HL-60 (cell line): ENCODE measurements at regions not wholly inside any gene's neighbourhood (a gene's known extent, or its start where the extent isn't known, plus 50 kb on each side); places are given as distances from the start of the nearest gene placed in this dataset.

ENCODE experiments used
- DNase-seq, 2 experiments: peaks; one replicate each; pipeline ENCODE4 v3.0.0-alpha.2; 2010 to 2020; ENCODE audit warnings: low read depth in 1 of 2, low spot score in 1 of 2
- H3K27ac ChIP-seq: fragments of 250-450 bp; sonication (Bioruptor Pico); replicated peaks from 2 replicates; pipeline ENCODE4 v1.5.1; 2020; ENCODE audit warnings: mild to moderate bottlenecking, moderate library complexity
- H3K27me3 ChIP-seq: fragments of 250-450 bp; sonication (Bioruptor Pico); 2 replicates; pipeline ENCODE4 v1.5.1; 2021; ENCODE audit warnings: mild to moderate bottlenecking, moderate library complexity; ENCODE audit not compliant: insufficient read depth, poor library complexity, severe bottlenecking
- H3K4me3 ChIP-seq: replicated peaks from 2 replicates; pipeline ENCODE4 v1.5.1; 2011; ENCODE audit warnings: mild to moderate bottlenecking, control low read depth, low read length; ENCODE audit not compliant: insufficient read depth
- CTCF ChIP-seq: IDR thresholded peaks from one replicate; pipeline ENCODE4 v1.5.1; 2011; ENCODE audit warnings: low read length, control low read depth, inconsistent platforms; ENCODE audit not compliant: insufficient read depth
- GABPA ChIP-seq: IDR thresholded peaks from 2 replicates; pipeline ENCODE4 v1.6.1; 2012; ENCODE audit warnings: low read depth
- POLR2AphosphoS5 ChIP-seq: IDR thresholded peaks from 2 replicates; pipeline ENCODE4 v1.6.1; 2012; ENCODE audit warnings: low read depth
- REST ChIP-seq: IDR thresholded peaks from 2 replicates; pipeline ENCODE4 v1.6.1; 2012; ENCODE audit warnings: low read depth; ENCODE audit not compliant: insufficient replicate concordance
- SPI1 ChIP-seq: IDR thresholded peaks from 2 replicates; pipeline ENCODE4 v1.6.1; 2012; ENCODE audit warnings: low read depth, mild to moderate bottlenecking, borderline replicate concordance

GRCh38 chr12:17104801-17105200 lies 498.8 kb upstream of the LMO3 start:
- no peak overlapping the region for H3K4me3 ChIP-seq
- no peak for DNase-seq
- TF ChIP-seq SPI1 (no peak), CTCF (no peak), REST (no peak), GABPA (no peak), POLR2AphosphoS5 (no peak)
- no peaks in the 10 kb centered on the region for H3K27me3 ChIP-seq
- no peak overlapping the region for H3K27ac ChIP-seq

- TF ChIP-seq GABPA (no peak), SPI1 (no peak), CTCF (no peak), REST (no peak), POLR2AphosphoS5 (no peak)
- DNase-seq: no peak
- H3K27ac ChIP-seq: no peak overlapping the region
- H3K27me3 ChIP-seq: no peaks in the 10 kb centered on the region
- H3K4me3 ChIP-seq: no peak overlapping the region
Observed at GRCh38 chr12:17097674-17098073, 491.7 kb upstream of the LMO3 start.

- Histone ChIP-seq H3K4me3 (no peak overlapping the region), H3K27ac (no peak overlapping the region), H3K27me3 (no peaks in the 10 kb centered on the region)
- no peak for DNase-seq
- TF ChIP-seq SPI1: no peak
- no peak for TF ChIP-seq GABPA
- TF ChIP-seq POLR2AphosphoS5: no peak
- no peak for TF ChIP-seq CTCF
- TF ChIP-seq REST: no peak
Observed at GRCh38 chr12:17084831-17085230, 478.9 kb upstream of the LMO3 start.
